EH (cell line): ENCODE measurements at regions not wholly inside any gene's neighbourhood (a gene's known extent, or its start where the extent isn't known, plus 50 kb on each side); places are given as distances from the start of the nearest gene placed in this dataset.
A peak's percentile ranks its signal among the peaks of the same experiment; 100 is the strongest.
"Not testable (repeated sequence)": the region's sequence is repeated elsewhere in the genome, so short reads cannot be mapped to it uniquely, and the experiment has no call there.

Experiments used
- DNase-seq: peaks from one replicate; pipeline ENCODE4 v3.0.0-alpha.2; 2015; ENCODE audit warnings: low read depth

DNA sequence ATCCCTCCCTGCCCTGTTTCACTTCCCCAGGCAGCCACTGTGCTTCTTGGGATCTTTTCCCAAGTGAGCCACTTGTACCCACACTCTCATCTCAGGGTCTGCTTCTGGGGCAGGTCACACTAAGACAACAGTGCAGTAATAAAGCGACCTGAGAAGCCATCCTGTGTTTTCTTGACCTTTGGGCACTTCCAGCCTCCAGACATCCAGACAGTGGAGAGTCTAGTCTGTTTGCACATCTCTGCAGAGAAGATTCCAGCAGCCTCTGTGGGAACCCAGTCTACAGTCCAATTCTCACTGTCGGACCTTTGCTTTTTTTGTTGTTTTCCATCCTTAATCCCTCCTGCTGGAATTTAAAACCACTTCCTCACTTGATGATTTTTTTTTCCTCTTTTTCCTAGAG is 50.3 kb upstream of the ATP6AP2 start:
- no peak for DNase-seq

DNA sequence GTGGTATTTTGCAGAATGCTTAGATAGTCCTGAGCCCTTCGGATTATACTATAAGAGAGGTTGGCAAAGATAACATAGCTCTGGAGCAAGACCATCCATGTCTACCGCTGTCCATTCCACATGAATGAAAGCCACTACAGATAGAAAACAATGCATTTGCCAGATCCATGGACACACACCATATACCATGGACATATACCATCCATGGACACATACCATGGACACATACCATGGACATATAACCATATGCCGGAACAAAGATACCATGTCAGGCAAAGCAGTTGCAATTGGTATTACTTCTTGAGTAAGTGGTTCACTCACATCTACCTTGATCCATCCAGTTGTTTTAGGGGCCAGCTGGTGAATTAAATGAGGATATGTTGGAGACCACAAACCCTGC is 53.2 kb upstream of the ATP6AP2 start:
- DNase-seq, result no peak

DNA sequence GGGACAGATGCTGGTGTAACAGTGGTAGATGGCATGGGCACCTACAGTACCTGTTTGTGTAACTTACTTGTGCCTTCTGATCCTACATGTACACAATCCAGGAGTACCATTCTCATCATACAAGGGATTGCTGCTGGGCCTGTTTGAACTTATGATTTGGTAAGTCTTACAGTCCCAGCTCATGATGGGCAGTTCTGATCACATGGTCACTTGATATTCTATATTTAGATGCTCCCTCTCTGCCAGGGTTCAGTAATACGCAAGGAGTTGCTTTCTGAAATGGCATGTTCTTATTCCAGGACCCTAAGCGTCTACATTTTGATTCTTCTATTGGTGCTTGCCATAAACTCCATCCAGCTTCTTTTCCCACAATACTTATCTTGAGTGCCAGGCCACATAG is 54.4 kb upstream of the ATP6AP2 start:
- no peak for DNase-seq

DNA sequence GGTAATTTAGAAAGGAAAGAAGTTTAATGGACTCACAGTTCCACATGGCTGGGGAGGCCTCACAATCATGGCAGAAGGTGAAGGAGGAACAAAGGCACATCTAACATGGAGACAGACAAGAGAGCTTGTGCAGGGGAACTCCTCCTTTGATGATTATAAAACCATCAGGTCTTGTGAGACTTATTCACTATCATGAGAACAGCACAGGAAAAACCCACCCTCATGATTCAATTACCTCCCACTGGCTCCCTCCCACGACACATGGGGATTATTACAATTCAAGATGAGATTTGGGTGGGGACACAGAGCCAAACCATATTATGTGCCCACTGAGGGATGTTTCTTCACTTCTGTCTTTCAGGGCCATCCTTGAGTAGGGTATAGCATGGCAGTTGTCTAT is 54.9 kb upstream of the ATP6AP2 start:
- DNase-seq, result not testable (repeated sequence)

DNA sequence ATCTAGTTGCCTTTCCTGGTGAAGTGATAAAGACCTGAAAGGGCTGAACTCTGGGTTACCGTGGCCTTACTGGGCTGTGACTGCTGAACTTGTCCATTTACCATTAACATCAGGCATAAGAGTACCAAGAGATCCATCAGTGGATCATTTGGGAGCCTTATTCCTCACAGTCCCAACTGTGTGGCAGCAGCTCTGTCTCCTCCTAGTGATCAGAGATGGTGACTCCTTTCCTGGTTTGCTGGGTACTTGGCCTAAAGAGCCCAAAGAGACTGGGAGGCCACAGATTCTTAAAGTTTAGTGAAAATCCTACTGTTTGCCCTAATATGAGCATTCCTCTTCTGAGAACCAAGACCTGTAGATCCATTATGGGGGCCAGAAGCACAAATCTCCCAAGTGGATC is 56.3 kb upstream of the ATP6AP2 start:
- peak; percentile 7 for DNase-seq

DNA sequence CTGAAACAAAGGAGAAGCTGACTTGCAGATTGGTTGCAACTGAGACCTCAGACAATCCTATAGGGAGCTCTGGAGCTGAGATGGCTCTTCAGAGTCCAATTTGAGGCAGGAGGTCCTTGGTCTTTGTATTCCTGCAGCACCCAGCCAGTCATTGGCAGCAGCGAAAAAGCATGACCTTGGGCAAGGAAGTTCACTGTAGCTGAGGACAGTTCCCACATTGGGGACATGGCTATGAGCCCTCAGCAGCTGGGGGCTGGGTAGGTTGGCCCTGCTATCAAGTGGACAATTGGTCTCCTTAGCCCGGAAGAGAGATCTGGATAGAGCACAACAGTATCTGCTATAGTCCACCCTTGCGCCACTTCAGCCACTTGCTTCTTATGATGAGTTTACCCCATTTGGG is 56.9 kb upstream of the ATP6AP2 start:
- DNase-seq, result no peak

DNA sequence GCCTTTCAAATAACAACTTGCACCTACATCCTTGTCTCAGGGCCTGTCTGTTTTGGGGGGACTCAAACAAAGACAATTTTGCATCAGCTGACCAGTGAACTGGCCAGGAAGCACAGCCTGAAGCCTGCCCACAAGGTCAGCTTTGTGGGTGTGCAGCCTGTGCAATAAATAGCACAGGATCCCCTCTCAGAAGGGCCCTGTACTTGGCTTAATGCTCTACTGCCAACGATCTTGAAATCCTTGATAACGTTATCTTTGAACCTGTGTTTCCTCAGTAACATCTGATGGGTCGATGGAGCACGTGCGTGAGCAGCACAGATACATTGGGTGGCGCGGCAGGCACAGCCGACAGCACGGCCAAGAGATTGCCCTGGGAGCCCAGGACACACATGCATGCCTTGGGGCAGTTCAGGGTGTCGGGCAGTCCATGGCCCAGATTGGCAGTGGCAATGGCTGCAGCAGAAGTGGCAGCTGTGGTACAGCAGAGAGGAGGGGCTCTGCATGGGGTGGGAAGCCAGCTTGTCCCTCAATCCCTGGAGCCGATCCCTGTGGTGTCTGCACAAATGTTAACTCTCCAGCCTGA is 58.8 kb upstream of the ATP6AP2 start:
- DNase-seq, result no peak

DNA sequence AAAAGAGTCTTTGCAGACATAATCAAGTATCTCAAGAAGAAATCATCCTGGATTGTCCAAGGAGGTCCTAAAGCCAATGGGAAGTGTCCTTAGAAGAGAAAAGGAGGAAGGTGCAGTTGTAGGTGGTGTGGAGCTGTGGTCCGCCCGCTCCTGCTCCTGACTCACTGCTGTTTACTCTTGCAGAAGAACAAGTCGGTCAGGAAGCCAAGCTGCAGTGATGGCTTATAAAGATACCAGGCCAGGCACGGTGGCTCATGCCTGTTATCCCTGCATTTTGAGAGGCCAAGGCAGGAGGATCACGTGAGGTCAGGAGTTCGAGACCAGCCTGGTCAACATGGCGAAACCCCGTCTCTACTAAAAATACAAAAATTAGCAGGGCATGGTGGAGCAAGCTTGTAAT is 66.4 kb upstream of the ATP6AP2 start:
- no peak for DNase-seq

DNA sequence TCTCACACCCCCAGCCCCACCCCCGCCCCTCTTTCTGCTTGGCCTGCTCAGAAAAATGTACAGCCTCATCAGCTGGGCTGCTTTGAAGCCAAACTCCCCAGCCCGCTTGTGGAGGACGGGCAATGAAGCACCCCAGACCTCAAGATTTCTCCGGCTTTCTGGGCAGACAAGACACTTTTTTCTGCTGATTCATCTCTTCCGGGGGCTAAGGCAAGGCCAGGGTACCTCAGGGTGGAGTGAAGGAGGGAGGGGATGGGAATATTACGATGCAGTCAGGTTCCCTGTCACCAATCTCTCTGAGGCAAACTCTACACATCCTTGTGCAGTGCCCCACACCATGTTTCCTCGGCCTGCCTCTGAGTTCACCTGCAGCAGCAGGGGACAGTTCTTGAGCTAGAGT is 66.9 kb upstream of the ATP6AP2 start:
- DNase-seq, result no peak

DNA sequence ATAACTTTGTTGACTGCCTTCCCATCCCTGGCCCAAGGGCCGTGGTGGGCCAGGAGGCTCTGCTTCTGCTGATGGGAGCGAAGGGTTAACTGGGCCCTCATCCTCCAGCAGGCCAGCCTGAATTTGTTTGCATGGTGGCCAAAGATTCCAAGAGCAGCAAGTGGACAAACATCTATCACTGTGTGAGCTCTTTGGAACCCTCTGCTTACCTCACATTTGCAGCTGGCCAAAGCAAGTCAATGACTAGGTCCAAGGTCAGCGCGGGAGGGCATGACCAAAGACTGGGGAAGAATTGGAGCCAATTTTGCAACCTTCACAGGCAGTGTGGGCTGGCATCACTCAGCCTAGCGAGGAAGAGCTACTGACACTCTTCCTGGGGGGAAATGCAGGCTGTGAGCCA is 67.8 kb upstream of the ATP6AP2 start:
- DNase-seq, result no peak

DNA sequence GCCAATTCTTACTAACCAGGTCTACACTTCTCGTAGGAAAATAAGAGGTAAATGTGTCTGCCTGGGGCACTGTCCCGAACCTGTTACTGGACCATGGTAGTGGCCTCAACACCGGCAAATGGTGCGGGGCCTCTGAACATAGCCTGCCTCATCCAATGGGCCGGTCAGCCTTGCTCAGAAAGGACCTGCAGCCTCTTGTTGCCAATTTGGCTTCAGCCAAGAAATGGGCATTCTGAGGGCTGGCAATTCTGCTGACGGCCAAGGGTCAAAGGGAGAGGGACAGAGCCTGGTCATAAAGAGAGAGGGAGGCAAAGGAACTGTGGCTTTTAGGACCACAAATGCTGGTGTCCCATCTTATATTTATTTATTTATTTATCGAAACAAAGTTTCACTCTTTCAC is 69.5 kb upstream of the ATP6AP2 start:
- DNase-seq, result no peak

DNA sequence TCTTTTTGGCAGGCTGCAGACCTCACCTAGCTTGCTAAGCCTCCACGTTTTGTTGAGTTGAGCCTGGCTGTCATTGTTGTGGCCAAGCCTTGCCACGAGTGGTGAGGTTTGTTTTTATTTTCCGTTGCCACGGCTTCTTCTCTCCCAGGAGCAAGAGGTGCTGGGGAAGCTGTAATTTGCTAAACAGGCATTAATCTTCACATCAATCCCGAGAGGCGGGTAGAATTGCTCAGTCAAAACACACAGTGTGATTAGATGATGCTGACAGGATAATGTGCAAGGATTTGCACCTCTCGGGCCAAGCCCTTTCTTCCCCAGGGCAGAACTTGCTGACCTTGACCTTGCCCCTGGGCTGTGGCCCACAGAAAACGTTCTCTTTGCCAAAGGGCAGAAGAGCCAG is 72.2 kb upstream of the ATP6AP2 start:
- DNase-seq, result no peak

DNA sequence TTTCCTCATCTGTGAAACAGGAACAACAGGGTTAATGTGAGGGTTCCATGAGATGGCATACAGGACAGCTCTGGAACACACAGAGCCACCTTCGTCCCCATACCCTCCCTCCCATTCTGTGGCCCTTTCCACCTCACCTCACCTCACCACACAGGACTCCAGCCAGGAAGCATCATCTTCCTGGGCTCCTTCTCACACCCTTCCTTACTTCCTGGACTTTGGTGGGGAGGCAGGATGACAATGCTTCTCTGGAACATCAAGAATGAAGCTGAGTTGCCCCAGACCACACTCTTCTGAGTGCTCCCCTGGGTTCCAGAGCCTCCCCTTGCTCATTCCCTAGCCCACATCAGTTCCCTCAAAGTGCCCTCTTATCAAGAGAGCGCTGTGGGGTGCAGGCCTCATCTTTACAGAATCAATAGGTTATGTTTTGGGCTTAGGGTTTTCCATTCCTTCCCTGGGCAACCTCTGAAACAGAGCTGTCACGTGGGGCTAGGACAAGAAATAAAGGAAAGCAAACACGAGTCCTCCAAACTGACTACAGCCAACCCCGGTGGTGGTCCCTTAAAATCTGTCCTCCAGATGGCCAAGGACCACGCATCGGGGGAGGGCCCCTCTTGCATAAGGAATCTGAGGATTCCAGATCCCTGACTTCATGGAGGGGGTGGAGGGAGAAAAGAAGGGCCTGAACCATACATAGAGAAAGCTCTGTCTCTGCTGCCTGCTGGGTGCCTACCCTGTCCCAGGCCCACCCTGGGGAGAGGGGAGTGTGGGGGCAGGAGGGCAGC is 74.4 kb upstream of the ATP6AP2 start:
- peak; percentile 27 for DNase-seq

DNA sequence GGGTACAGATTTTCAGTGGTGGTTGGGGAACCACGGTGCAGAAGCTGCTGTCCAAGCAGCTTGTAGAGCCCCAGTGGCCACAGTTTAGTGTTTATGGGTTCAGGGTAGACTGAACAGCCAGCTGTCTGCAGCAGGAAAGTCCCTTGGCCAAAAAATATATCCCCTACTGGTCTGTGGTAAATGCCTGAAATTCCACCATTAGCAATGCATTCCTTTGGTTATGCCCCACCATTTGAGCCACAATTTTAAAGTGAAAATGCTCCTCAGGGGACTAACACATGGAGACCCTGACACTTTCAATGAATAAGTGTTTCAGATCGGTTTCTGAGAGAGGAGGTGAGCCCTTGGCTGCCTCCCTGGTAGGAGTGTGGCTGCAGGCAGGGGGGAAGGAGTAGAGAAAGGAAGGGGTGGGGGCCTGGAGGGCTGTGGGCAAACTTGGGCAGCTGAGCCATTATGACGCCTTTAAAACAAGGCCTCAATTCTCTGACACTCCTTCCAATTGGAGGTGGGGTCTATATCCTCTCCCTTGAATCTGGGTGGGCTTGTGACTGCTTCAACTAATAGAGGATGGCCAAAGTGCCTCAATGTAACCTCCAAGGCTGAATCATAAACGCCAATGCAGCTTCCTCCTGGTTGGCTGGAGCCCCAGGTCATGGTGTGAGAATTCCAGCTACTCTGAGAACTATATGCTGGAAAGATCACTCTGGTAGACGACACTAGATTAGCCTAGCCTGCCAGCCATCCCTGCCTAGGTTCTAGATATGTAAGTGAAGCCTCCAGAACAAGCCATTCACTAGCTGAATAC is 75.8 kb upstream of the ATP6AP2 start:
- peak; percentile 92 for DNase-seq

DNA sequence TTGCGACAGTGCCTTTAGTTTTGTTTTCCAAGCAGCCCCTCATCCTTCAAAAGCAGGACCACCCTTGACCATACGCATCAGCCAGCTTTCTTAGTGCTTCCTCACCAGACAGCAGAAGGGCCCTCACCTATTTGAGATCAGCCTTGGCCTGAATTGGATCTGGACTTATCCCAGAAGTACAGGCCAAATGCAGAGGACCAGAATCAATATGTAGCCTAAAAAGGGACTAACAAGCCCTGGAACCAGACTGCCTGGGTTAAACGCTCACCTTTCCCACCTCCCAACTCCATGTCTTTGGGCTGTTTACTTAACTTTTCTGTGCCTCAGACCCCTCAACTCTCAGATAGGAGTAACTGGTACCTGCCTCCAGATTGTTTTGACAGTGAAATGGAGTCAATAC is 77.7 kb upstream of the ATP6AP2 start:
- no peak for DNase-seq

DNA sequence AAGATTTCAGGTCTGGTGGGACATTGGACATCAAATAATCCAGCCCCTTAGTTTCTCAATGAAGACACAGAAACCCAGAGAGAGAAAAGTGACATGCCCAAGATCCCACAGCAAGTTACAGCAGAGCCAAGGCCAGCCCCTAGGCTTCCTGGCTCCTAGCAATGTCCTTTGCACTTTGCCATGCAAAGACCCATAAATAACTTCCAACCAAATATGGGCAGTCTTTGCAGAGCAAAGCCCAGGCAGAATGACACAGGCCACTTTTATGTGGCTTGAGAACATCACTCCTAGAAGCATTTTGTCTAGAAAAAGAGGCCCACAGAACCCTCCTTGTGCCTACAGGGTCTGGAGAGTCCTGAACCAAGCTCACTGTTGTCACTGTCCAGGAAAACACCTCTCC is 78.1 kb upstream of the ATP6AP2 start:
- peak; percentile 15 for DNase-seq

DNA sequence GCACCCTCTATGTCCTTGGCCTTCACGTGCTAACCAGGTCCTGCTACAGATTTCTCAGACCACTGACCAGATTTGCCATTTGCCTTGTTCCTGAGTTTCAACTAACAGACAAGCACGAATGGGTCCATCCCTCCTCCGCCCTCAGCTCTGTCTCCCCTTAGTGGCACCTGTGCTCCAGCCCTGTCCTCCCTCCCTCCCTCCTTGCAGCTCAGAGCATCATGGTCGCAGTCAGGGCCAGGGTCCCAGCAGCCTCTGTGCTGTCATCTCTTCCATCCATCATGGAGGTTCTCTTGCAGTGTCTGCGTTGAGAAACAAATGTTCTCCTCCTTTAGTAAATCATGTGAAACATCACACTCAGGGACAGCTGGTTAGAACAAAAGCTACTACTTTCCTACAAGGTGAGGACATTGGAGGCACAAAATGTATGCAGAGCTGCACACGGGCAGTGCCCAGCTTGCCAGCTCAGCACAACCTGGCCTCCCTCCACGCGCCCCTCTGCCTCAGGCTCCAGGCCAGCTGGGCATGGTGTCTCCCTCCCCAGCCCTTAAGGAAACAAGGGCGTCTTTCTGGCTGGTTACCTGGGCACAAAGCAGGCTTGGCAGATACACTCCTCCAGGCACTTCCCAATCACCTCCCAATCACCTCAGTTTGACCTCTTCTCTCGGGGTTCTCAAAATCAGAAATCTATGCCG is 79.5 kb upstream of the ATP6AP2 start:
- DNase-seq, result no peak

DNA sequence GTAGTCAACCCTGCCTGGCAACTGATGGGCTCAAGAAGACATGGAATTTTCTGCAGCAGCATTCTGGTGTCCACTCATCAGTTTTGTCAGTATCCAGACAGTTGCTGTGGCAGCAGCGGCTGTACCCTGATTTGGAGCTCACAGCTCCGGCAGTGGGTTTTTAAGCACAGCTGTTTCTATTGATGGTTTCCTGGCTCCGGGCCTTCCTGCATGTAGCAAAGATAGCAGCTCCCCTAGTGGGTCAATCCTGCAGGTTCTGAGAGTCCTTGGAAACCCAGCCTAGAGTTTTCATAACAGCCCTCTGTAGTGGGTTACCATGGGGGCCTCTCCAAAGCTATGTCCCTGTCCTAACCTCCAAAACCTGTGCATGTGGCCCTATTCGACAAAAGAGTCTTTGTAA is 84.0 kb upstream of the ATP6AP2 start:
- DNase-seq, result no peak

DNA sequence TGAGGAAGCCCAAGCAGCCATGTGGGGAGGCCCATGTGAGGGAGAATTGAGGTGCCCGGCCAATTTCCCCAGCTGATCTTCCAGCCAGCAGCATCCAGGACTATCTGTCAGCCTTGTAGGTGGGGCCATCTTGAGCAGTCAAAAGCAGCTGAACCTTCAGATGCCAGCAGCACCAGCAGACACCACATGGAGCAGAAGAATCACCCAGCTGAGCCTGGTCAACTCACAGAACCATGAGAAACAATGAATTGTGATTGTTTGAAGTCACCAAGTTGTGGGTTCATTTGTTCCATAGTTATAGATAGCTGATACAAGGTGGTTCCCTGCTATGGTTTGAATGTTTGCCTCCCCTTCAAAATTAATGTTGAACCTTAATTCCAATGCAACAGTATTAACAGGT is 85.1 kb upstream of the ATP6AP2 start:
- DNase-seq, result no peak

DNA sequence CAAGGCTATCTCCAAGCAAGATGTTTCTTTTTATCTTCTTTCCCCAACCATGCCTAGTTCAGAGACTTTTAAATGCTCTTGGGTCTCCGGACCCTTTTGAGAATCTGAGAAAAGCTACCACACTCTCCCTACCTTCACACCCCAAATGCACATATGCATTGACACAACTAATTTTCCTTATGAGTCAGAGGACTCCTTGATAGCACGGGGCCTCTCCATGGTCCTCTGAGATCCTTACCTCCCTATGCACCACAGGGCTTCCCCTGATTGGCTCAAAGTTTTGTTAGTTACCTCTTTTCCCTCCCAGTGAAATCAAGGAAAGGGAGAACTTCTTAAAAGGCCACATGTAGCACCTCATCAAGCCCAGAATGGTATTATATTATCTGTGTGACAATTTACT is 86.8 kb upstream of the ATP6AP2 start:
- no peak for DNase-seq

DNA sequence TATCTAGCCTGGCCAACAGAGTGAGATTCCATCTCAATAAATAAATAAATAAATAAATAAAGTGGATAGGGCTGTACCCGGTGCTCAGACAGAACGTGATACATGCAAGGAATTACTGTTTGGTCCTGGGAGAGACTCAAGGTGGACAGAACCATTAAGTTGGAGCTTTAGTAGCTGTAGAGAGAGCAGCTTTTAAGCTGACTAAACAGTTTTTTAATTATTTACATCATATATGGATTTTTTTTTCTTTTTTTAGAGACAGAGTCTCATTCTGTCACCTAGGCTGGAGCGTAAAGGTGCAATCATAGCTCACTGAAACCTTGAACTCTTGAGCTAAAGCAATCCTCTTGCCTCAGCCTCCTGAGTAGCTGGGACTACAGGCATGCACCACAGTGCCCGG is 92.5 kb upstream of the ATP6AP2 start:
- no peak for DNase-seq

DNA sequence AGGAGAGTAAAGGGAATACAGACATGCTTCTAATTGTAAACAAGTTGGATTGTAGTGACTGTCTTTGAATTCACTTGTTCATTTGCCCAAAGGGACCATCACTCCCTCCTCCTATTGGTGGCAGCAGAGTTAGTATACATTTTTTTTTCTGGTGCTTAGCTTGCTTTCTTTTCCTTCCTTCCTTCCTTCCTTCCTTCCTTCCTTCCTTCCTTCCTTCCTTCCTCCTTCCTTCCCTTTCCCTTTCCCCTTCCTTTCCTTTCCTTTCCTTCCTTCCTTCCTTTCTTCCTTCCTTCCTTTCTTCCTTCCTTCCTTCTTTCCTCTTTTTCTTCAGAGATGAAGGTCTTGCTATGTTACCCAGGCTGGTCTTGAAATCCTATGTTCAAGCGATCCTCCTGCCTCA is 94.8 kb upstream of the ATP6AP2 start:
- DNase-seq, result no peak
